Activated CD8-positive, alpha-beta memory T cell treated with anti-CD3 and anti-CD28 coated beads for 1 hour (primary cell): ENCODE measurements at regions not wholly inside any gene's neighbourhood (a gene's known extent, or its start where the extent isn't known, plus 50 kb on each side); places are given as distances from the start of the nearest gene placed in this dataset.

Source experiments
- DNase-seq, 2 donors: peaks; one replicate each; pipeline ENCODE4 v3.0.0-alpha.2; 2020; ENCODE audit warnings: low read depth in 1 of 2; ENCODE audit errors: extremely low read depth in 1 of 2

DNA sequence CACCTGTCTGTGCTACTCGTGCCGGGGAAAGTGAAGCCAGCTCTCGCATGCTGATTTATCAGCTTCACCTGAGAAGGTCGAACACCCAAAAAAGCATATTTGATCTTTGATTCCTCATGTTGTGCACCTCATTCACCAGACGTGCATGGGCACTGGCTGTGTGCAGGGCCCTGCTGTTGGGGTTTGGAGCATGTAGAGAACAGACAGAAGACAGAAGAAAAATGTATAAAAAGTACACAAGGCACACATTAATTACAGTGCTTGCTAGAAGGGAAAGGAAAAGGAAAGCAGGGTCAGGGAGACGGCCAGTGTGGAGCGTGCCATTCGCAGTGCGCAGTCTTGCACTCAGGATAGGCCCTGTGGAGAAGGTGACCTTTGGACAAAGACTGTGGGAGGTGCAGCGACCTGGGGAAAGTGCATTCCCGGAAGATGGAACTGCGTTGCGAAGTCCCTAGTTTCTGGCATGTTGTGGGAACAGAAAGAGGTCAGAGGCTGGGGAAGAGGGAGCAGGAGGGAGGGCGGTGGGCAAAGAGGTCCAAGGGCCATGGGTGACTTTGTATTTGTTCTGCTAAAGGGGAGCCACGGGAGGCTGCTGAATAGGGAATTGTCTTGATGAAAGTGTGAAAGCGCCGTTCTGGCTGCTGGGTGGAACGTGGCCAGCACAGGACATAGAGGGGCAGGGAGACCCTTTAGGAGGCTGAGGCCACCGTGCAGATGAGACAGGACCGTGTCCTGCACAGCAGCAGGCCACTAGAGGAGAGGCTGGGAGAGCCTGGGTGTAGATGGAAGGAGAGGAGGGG lies 232.8 kb downstream of the GLRX3 start:
- DNase-seq = no peak

DNA sequence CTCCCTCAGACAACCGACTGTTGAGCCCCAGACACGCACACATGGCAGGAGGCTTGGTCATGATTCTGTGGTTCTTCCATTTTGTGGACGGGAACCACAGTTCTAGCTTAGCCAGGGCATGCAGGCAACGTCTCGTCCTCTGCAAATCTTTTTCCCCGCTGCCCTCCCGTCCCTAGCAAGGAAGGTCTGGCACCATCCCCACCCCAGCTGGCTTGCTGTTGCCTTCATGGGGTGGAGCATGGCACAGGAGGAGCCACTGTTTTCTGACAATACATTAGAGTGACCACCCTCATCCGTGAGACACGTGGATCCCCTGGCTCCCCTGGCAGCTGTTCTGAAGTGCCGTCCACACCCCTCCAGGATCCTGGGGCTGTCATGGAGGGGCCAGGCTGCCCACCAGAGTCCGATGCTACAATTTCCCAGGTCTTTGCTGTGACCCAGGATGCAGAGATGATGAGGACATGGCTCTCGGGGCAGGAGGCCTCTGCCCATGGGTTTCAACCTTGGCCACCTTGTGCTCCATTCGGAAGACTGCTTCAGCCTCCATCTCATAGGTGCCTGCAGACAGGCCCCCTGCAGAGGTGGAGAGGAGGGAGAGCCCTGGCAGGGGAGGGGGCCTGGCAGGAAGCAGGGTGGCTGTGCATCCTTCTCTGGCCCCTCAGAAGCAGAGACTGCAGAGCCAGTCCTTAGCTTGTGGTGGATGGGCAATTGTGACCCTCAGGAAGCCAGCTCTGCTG lies 233.6 kb downstream of the GLRX3 start:
- DNase-seq = no peak

DNA sequence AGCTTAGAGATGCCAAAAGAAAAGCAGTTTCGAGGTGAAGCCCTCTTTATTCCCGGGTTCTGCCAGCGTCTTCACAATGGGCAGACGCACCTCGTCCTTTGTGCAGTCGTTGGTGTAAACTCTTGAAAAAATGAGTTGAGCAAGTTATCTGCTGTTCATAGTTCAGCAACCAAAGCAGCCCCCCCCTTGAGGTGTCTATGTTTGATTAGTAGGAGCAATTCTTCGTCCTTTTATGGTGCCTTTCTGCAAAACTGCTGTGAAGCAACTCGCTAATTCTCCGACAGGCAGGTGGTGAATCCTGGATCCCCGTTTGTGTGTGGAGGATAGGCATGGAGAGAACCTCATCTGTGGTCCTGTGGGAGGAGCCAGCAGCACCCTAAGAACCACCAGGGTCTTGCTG lies 234.5 kb downstream of the GLRX3 start:
- DNase-seq = no peak

DNA sequence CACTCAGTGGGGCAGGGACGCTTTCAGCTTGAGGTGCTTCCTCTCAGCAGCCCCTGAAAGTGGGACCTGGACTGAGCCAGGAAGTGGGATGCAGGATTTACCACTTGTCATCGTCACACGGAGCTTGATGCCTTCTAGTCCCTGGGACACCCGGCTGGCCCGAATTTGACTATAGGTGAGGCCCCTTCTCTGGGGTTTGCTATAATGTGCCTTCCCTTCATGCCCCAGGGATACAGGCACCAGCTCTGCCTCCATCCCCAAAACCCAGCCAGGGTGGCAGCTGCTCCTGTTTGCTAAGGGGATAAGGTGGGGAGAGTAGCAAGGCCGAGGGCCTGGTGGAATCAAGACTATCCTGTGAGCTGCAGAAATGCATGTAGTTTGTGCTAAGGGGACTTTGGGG lies 235.0 kb downstream of the GLRX3 start:
- no peak for DNase-seq

DNA sequence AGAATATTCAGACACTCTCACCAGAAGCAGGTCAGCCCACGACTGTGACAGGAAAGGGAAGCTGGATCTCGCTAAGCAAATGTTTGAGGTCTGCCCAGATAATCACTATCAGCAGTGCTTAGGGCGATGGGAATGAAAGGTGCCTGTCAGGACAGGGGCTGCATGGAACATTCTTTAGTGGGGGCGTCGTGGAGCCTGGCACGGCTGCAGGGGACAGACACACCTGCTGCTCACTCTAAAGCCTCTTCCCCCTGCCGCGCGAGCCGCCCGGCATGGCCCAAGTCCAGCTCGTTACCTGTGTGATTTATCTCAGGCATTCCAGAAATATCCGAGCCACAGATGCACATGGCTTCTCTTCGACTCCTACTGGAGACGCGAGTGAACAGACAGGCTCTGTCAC lies 235.5 kb downstream of the GLRX3 start:
- no peak for DNase-seq

DNA sequence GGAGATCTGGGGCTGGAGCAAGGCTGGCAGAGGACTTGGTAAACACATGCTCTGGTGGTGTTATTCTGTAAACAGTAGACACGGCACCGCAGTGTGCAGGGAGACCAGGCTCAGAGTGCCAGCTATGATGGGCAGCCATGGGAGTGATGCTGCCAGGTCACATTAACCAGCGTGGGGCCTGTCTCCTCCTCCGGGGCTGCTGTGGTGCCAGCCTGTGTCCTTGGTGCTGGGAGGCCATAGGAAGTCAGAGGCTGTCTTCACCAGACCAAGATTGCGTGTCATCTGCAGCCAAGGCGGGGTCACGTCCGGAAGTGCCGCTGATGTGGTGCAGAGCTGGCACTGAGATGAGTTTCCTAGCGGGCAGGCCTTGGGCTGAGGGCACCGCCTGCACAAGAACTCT lies 236.0 kb downstream of the GLRX3 start:
- no peak for DNase-seq

DNA sequence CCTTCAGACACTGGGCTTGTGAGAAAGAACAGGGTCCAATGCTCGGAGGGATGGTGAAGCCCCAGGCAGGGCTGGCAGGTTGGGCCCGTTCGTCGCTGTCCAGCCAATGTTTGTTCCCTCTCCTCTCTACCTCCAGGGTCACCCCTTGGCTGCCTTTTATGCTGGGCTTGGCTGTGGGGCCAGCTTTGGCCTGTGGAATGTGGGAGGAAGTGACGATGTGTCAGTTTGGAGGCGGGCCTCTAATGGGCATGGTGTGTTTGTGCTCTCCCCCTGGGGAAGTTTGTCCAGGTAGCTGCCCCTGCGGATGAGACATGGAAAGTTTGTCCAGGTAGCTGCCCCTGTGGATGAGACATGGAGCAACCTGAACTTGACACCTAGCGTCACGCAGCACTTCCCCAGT lies 236.7 kb downstream of the GLRX3 start:
- no peak for DNase-seq

DNA sequence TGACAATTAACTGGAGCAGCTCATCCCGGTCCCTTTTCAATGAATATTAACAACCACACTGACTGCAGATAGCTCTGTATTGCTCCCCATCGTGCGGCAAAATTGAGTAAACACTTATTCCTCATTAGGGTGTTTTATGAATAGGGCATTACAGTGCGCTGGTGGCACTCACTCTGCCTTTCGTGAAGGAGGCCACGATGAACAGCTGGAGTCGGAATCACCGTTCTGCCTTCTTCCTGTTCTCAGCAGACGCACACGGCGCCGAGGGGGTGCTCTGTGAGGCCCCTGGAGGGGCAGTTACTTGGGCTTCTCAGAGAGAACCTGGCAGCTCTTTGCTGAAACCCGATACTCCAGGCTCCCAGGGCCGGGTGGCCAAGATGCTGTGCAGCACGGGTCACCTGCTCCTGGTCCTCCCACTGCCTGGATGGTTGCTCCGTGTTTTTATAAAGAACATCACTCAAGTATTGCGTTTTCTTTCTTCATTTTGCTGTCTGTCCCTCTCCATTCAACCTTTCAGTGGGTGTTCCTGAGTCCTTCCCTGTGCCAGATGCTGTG lies 241.9 kb downstream of the GLRX3 start:
- no peak for DNase-seq

DNA sequence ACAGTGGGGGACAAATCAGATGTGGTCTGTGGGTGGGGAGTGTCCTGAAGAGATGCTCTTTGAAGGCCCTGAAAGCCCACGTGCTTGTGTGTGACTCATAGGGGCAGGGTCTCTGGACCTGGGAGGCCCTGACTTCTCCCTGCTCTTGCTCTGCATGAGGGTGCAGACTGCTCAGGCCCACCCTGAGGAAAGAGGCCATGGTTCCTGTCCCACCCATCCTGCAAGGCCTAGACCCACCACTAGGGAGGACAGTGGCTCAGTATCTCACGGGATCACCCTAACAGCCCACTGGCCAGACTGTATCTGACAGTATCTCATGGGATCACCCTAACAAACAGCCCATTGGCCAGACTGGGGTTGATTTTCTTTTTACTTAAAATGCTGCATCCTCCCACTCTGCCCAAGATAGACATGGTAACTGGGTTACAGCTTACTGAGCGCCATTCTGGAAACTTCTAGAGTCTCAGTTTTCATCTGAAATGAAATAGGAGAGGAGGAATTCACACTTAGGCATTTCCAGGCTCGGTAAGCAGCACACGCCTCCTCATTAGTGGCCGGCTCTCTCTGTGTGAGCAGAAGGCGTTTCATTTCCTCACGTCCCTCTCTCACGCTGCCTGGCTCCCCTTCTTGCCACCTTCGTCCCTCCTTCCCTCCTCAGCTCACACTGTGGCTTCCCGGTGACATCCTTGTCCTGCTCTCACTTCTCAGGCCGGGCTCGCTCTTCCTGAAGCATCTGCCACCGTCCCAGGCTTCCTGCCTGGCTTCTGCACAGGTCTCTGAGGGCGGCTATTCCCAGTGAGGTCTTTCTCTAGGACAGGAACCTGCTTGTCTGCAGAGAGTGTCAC lies 242.6 kb downstream of the GLRX3 start:
- DNase-seq = no peak

DNA sequence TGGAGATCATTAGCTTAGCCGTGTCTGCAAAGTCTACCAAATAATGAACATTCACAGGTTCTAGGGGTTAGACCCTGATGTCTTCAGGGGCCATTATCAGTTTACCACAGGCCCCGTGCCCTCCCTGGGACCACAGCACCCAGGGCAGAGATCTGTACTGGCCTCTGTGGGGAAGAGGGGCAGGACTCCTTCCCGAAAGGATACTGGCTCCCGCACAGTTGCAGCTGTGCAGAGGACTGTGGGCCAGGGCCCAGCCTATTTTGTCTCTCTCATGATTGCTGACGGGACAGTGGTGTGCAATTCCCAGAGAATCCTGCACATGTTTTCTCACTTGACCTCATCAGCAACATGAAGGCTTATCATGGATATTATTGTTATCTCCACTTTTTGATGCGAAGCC lies 243.9 kb downstream of the GLRX3 start:
- no peak for DNase-seq

DNA sequence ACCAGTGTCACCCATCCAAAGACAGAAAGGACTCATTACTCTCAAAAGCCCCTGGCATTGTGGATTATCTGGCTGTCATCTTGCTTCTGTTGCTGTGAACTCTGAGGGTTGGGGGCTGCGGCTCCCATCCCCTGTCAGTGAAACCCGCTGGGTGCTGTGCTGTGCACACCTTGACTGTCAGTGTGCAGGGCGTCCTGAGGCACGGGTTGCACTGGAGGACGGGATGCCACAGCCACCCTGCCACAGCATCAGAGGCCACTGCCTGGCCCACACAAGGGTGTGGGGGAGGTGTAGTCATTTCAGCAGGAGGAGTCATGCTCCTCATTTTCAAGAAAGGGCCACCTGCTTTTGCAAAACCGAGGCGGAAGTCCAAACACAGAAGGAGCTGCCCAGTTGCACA lies 245.8 kb downstream of the GLRX3 start:
- DNase-seq = no peak

DNA sequence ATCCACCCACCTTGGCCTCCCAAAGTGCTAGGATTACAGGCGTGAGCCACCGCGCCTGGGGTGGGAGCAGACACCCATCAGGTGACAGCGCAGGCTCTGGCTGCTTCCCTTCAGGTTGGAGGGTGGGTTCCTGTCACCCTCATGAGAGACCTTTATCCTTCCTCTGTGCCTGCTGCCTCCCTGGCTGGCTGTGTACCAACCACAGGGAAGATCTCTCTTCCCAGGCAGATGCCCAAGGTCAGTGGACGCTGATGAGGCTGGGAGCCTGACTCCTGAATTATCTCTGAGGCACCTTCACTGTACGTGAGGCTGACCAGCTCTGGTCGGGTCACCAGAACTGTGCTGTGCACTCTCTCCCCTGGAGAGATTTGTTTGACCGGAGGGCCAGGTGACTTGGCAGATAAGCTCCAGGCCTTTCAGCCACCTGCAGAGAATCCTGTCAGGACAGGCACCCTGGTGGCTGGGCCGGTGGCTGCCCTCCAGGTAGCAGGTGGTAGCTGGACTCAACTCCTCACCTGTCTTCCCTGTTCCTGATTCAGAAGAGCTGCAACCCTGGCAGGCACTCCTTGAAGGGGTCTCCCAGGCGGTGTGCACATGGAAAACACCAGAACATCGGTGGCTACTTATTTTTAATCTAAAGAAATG lies 251.9 kb downstream of the GLRX3 start:
- DNase-seq = no peak

DNA sequence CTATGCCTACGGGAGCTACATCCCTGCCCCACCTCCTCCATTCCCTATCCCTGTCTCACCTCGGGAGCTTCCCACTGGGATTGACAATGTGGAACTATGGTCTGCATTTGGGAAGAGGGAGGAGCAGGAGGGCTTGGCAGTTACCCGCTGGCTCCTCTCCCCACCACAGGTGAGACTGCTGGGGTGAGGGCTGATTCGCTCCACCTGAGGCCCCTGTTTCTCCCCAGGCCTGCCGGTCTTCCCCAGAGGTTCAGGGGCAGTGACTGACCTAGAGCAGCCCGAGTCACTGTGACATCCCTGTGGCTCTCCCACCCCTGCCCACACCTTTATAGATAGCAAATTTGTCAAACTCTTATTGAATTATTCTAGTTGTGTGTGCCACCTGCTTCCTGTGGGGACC lies 252.6 kb downstream of the GLRX3 start:
- DNase-seq = no peak

DNA sequence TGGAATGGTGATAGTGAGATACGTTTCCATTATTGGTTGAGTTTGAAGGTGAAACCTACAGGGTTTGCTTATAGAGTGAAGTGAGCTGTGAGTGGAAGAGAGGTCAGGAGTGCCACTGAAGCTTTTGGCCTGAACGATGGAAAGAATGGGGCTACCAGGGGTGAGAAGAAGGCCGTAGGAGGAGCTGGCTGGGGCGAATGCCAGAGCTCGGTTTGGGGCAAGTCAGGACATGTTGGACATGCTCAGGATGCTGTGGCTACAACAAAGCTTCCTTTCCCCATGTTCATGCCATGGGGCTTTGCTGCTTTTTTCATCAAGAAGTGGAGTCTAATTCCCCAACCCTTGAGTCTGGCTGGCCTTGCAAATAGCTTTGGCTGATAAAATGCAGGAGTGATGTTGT lies 253.7 kb downstream of the GLRX3 start:
- no peak for DNase-seq

DNA sequence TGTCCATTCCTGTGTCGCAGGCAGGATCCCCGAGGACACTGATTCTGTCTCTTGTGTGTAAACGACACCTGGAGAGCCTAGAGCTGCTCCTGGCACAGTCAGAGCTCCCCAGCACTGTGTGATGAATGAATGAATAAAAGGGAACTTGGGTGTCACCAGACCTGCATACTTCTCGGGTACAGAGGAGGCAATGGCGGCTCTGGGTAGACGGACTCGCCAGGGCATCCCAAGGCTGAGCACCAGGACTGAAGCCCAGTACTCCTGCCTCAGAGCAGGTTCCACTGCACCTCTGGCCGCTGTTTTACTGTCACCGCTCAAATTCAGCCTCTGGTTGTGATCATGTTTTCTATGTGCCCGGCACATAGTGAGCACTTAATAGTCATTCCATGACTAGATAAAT lies 255.8 kb downstream of the GLRX3 start:
- no peak for DNase-seq

DNA sequence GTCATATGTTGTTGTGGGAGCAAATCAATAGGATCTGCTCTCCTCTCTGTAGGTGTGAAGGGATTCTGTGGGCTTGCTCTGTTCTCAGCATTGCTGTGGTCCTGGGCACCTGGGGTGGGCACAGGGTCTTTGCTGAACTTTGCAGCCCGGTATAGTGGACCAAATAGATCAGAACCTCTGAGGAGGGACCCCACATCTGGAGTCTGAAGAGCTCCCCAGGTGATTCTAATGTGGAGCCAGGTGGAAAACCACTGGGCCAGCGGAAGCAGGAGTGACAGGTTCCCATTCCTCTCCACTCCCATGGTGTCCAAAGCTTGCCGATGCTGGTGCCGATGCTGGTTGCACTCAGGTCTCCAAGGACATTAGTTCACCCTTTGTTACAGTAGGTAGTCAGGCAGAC lies 257.2 kb downstream of the GLRX3 start:
- no peak for DNase-seq

DNA sequence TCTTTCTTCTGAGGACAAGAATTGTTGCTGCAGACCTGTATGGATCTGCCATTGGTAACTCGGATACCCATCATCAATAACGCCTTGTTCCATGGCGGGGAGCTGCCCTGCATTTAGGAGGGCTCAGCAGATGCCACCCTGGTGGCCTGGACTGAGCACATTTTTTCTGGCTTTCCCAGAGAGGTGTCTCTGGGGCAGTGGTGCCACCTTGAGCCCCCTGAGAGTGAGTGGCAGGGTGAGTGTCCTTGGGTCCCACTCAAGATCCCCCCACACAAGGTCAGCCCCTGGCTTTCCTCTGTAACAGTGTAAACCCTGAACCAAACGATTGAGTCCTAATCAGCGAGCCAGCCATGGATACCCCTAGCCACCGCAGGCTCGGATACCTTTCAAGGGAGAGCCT lies 258.6 kb downstream of the GLRX3 start:
- no peak for DNase-seq

DNA sequence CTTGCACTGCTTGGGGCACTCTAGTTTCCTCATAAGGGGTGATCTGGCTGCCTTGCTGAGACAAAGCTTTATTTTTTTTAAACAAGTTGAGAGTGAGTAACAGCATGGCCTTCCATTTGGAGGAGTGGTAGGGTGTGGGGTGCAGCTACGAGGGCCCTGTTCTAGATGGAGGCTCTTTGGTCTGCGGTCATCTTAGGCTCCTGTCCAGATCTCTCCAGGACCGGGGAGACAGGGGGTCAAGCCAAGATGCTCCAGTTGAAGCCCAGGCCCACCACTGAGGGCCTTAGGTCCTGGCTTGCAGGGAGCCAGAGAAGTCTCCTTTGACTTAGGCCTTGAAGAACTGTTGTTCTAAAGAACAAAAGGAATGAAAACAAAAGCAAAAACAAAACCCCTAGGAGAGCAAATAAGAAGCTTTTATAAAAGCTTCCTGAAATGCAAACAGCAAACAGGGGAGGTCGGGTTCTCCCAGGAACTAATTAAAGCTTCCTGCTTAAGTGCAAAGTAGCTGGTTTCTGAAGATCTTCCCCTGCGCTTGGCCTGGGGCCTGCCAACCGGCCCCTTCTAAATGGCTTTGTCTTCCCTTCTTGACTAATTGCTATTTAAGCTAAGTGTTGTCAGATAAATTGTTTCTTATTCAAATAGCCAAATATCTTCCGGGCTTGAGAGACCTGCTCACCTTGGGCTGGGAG lies 259.2 kb downstream of the GLRX3 start:
- no peak for DNase-seq

DNA sequence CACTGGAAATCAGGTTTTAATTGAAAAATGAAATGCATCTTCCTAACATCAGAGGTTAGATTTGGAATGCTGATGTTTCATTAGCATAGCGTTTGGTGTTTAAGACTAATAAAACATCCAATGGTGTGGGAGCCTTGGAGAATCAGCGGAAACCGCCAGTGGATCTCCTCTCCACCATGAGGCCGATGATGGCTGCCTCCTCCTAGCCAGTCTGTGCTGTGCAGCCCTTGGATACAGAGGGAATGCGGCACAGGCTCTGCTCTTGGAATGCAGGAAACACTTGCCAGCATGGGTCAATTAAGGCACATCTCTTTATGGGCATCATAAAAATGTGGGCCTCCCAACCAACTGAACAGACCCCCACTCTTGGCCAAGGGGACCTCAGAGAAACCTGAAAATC lies 259.9 kb downstream of the GLRX3 start:
- no peak for DNase-seq
